TTC549 (cell line): ENCODE measurements at regions not wholly inside any gene's neighbourhood (a gene's known extent, or its start where the extent isn't known, plus 50 kb on each side); places are given as distances from the start of the nearest gene placed in this dataset.
"Not testable (repeated sequence)": the region's sequence is repeated elsewhere in the genome, so short reads cannot be mapped to it uniquely, and the experiment has no call there.

ENCODE experiments used
- FAIRE-seq: peaks from 2 replicates; lab custom pipeline; 2012; peaks lifted over from hg19 to GRCh38; lab: Jason Lieb, UNC

GRCh38 chr16:5971106-5971505 lies 873.5 kb upstream of the EEF2KMT start:
- FAIRE-seq = no peak

GRCh38 chr16:5966004-5966403 lies 868.4 kb upstream of the EEF2KMT start:
- FAIRE-seq = no peak

- no peak for FAIRE-seq
Observed at GRCh38 chr16:5965321-5965720, 867.7 kb upstream of the EEF2KMT start.

- no peak for FAIRE-seq
Observed at GRCh38 chr16:5951486-5951885, 853.9 kb upstream of the EEF2KMT start.

- no peak for FAIRE-seq
Observed at GRCh38 chr16:5944971-5945370, 847.4 kb upstream of the EEF2KMT start.

GRCh38 chr16:5938607-5939006 lies 841.0 kb upstream of the EEF2KMT start:
- no peak for FAIRE-seq

- no peak for FAIRE-seq
Observed at GRCh38 chr16:5932906-5933305, 835.3 kb upstream of the EEF2KMT start.

GRCh38 chr16:5928476-5929065 lies 831.0 kb upstream of the EEF2KMT start:
- FAIRE-seq = no peak

- FAIRE-seq = no peak
Observed at GRCh38 chr16:5925850-5926249, 828.3 kb upstream of the EEF2KMT start.

GRCh38 chr16:5922686-5923085 lies 825.1 kb upstream of the EEF2KMT start:
- no peak for FAIRE-seq

GRCh38 chr16:5918567-5919130 lies 821.1 kb upstream of the EEF2KMT start:
- FAIRE-seq = no peak

GRCh38 chr16:5917436-5918195 lies 820.0 kb upstream of the EEF2KMT start:
- FAIRE-seq = no peak

GRCh38 chr16:5916711-5917191 lies 819.2 kb upstream of the EEF2KMT start:
- no peak for FAIRE-seq

- FAIRE-seq = no peak
Observed at GRCh38 chr16:5911241-5911640, 813.6 kb upstream of the EEF2KMT start.

GRCh38 chr16:5909556-5909955 lies 812.0 kb upstream of the EEF2KMT start:
- FAIRE-seq = not testable (repeated sequence)

- no peak for FAIRE-seq
Observed at GRCh38 chr16:5907544-5907943, 809.9 kb upstream of the EEF2KMT start.

GRCh38 chr16:5906351-5906750 lies 808.8 kb upstream of the EEF2KMT start:
- FAIRE-seq = no peak

- FAIRE-seq = no peak
Observed at GRCh38 chr16:5905935-5906334, 808.3 kb upstream of the EEF2KMT start.

GRCh38 chr16:5903832-5904231 lies 806.2 kb upstream of the EEF2KMT start:
- no peak for FAIRE-seq

- no peak for FAIRE-seq
Observed at GRCh38 chr16:5903153-5903552, 805.6 kb upstream of the EEF2KMT start.

- FAIRE-seq = no peak
Observed at GRCh38 chr16:5900046-5900445, 802.5 kb upstream of the EEF2KMT start.

- no peak for FAIRE-seq
Observed at GRCh38 chr16:5895976-5896375, 798.4 kb upstream of the EEF2KMT start.

- FAIRE-seq = no peak
Observed at GRCh38 chr16:5895137-5895536, 797.5 kb upstream of the EEF2KMT start.

GRCh38 chr16:5891296-5891695 lies 793.7 kb upstream of the EEF2KMT start:
- FAIRE-seq = no peak
